ENCODE measurements at regions not wholly inside any gene's neighbourhood (a gene's known extent, or its start where the extent isn't known, plus 50 kb on each side); places are given as distances from the start of the nearest gene placed in this dataset.

- H3K9me3 ChIP-seq (ENCODE audit: control insufficient read depth in 4 of 4, insufficient read depth in 3 of 4, low read length in 3 of 4), result no peaks in the 10 kb centered on the region
- DNase-seq (no peak), ATAC-seq (ENCODE audit: insufficient read depth, low FRiP score) (no peak)
- H3K4me1 ChIP-seq (ENCODE audit: control insufficient read depth in 5 of 5, insufficient read depth in 5 of 5, low read length in 5 of 5), result no peaks in the 10 kb centered on the region
- no peak for TF ChIP-seq CTCF (IDR thresholded peaks at IDR 0.05; ENCODE audit: control extremely low read depth, extremely low read depth)
- no peaks in the 10 kb centered on the region for H3K36me3 ChIP-seq (ENCODE audit: control insufficient read depth in 4 of 4, insufficient read depth in 4 of 4, low read length in 4 of 4)
- no peak overlapping the region for H3K27ac ChIP-seq (ENCODE audit: low read depth in 1 of 2, low read length in 1 of 2)
- 66 to 76% methylated on average over 6 of the region's 6 CpGs for WGBS, 2 donors
- no peak overlapping the region for H3K4me3 ChIP-seq
- H3K27me3 ChIP-seq (ENCODE audit: control insufficient read depth in 3 of 3, insufficient read depth in 3 of 3, low read length in 2 of 3), result no peaks in the 10 kb centered on the region
- no peak overlapping the region for H3K9ac ChIP-seq (ENCODE audit: insufficient read depth in 1 of 2, low read length in 2 of 2)
Observed at GRCh38 chr2:83051538-83052170, 1407.4 kb downstream of the SUCLG1 start.

DNA sequence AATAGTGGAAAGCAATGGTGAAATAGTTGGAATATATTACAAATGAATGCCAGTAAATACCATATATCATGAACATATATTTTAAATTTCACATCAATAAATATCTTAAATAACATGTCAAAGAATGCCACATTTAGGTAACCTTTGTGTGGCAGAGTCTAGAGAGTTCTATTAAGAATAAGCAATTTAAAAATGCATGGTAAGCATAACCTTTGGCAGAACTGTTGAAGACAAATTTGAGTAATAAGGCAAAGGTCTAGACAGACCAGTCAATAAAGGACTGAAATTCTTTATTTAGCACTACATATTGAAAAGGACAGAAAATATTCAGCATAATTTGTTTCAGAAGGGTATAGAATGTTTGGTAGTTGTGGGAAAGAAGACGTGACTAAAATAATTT is 1417.0 kb downstream of the SUCLG1 start:
- Histone ChIP-seq H3K36me3 (ENCODE audit: control insufficient read depth in 4 of 4, insufficient read depth in 4 of 4, low read length in 4 of 4) (no peaks in the 10 kb centered on the region), H3K27ac (ENCODE audit: low read depth in 1 of 2, low read length in 1 of 2) (no peak overlapping the region), H3K27me3 (ENCODE audit: control insufficient read depth in 3 of 3, insufficient read depth in 3 of 3, low read length in 2 of 3) (no peaks in the 10 kb centered on the region), H3K9me3 (ENCODE audit: control insufficient read depth in 4 of 4, insufficient read depth in 3 of 4, low read length in 3 of 4) (peaks cover 0 to 2% (median 0%) of the 10 kb centered on the region in 4 donors), H3K4me1 (ENCODE audit: control insufficient read depth in 5 of 5, insufficient read depth in 5 of 5, low read length in 5 of 5) (no peaks in the 10 kb centered on the region), H3K4me3 (no peak overlapping the region), H3K9ac (ENCODE audit: insufficient read depth in 1 of 2, low read length in 2 of 2) (no peak overlapping the region)
- DNase-seq, result no peak
- TF ChIP-seq CTCF (IDR thresholded peaks at IDR 0.05; ENCODE audit: control extremely low read depth, extremely low read depth), result no peak
- no peak for ATAC-seq (ENCODE audit: insufficient read depth, low FRiP score)
- 94 to 95% methylated on average over 1 of the region's 1 CpG for WGBS, 2 donors

- 75 to 87% methylated on average over 5 of the region's 5 CpGs for WGBS, 2 donors
- ATAC-seq (ENCODE audit: insufficient read depth, low FRiP score), result no peak
Observed at GRCh38 chr2:83022631-83023210, 1436.4 kb downstream of the SUCLG1 start.

More at GRCh38 chr2:83022631-83023210, 1436.4 kb downstream of the SUCLG1 start:
- Histone ChIP-seq H3K4me3 (no peak overlapping the region), H3K27me3 (ENCODE audit: control insufficient read depth in 3 of 3, insufficient read depth in 3 of 3, low read length in 2 of 3) (no peaks in the 10 kb centered on the region), H3K9ac (ENCODE audit: insufficient read depth in 1 of 2, low read length in 2 of 2) (no peak overlapping the region), H3K36me3 (ENCODE audit: control insufficient read depth in 4 of 4, insufficient read depth in 4 of 4, low read length in 4 of 4) (no peaks in the 10 kb centered on the region), H3K9me3 (ENCODE audit: control insufficient read depth in 4 of 4, insufficient read depth in 3 of 4, low read length in 3 of 4) (no peaks in the 10 kb centered on the region), H3K4me1 (ENCODE audit: control insufficient read depth in 5 of 5, insufficient read depth in 5 of 5, low read length in 5 of 5) (peaks cover 0 to 2% (median 0%) of the 10 kb centered on the region in 5 donors), H3K27ac (ENCODE audit: low read depth in 1 of 2, low read length in 1 of 2) (no peak overlapping the region)
- no peak for DNase-seq
- TF ChIP-seq CTCF (IDR thresholded peaks at IDR 0.05; ENCODE audit: control extremely low read depth, extremely low read depth), result no peak
